HG03378 (cell line): ENCODE measurements at regions not wholly inside any gene's neighbourhood (a gene's known extent, or its start where the extent isn't known, plus 50 kb on each side); places are given as distances from the start of the nearest gene placed in this dataset.

Experiments
- ATAC-seq: cut with Tn5 transposase; IDR thresholded peaks from one replicate; pipeline ENCODE4 v1.9.1; 2021; ENCODE audit warnings: mild to moderate bottlenecking, moderate library complexity; ENCODE audit not compliant: unreplicated experiment

DNA sequence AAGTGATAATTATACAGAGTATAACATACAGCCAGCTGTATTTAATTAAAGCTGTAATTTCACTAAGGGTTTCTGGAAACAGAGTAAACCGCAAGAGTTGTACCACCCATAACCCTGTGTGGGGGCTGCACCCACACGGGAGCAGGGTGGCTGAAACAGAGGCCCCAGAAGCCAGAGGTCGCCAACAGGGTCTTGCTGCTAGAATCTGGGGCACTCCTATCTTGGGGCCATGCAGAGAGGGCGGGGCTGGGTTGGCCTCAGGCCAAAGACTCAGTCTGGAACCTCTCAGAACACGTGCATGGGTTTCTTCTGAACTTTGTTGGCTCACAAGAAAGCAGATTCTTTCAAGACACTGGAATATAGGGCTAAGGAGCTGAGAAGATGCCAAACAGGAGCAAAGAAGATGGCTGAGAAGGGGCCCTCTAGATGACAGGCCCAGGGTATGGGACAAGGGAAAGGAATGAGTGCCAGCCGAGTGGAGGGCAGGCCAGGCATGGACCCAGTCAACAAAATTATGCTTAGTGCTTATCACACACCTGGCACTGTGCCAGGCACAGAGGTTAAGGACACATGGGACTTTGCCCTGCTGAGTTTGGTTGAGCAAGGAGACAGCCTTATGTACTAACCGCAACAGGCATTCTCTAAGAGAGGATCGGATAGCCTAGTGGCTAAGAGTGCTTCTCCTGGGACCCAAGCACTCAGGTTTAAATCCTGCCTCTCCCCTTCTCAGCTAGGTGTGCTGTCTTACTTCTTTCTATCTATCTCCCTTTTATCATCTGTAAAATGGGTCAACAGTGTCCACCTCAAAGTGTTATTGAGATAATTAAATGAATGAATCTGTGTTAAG is 96.6 kb upstream of the FOXP4 start:
- no peak for ATAC-seq

DNA sequence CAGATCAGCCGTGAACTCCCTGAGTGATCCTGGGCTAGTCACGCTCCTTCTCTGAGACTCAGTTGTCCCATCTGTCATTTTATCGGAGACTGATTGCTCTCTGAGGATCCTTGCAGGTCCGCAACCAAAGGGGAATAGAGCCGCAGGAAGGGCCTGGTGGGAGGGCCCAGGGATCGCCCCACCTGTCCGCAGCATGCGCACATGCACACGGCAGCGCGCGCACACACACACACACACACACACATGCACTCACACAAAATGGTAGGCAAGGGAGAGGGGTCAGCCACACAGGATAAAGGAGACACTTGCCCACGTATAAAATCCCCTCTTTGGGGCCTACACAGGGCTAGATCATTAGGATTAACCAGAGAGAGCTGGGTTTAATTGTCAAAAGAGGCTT is 95.6 kb upstream of the FOXP4 start:
- no peak for ATAC-seq

DNA sequence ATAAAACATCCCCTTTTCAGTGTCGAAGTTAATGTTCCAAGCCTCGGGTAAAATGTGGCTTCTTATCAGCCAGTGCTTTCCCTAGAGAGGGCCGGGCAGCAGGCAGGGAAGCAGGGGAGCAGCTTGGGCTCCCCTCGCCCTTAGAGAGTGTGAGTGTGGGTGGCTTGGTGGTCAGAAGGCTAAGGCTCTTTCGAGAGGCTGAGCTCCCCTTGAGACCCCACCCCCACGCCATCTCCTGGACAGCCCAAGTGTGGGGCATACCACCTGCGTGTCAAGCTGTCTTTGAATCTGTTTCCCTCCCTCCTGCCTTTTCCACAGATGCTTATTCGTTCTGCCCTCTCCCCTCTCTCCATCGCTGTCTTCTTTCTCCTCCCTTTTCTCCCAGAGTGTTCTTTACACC is 95.1 kb upstream of the FOXP4 start:
- no peak for ATAC-seq

DNA sequence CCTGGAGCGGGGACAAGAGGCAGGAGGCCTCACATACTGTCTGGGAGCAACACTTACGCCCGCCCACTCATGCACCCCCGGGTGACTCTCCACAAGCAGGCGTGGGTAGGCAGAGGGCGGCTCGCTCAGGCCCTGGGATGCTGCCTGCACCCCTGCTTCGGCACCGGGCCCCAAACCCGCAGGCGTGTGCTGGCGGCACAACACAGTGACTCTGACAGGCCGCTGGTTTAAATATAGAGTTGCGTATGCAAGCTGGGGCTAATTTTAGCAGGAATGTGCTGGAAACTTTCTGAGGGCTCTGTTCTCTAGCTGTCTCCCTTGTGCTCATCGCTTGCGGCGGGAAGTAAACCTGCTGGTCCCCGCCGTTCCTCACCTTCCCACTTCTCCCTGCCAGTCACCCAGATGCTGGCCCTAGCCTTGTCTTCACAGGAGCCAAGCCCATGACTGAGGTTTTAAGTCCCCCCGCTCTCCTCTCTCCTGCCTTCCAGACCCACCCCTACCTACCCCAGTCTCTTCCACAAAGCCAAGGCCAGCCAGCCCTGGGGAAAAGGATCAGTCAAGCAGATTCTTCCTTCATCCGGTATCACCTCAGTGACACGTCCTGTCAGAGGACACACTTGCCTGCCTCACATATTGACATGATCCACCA is 94.5 kb upstream of the FOXP4 start:
- ATAC-seq: no peak

DNA sequence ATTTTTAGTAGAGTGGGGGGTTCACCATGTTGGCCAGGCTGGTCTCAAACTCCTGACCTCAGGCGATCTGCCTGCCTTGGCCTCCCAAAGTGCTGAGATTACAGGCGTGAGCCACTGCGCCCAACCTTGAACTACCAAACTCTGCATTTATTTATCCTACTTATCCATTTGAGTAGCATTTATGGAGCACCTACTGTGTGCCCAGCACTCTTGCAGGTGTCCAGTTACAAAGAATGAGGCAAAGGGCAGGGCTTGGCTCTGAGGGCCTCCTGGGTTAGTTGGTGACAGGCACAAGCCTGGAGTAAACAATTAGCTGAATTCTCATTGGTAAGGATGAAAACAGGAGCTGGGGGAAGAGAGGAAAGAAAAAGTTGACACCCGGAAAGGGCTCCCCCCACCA is 93.4 kb upstream of the FOXP4 start:
- ATAC-seq: no peak

DNA sequence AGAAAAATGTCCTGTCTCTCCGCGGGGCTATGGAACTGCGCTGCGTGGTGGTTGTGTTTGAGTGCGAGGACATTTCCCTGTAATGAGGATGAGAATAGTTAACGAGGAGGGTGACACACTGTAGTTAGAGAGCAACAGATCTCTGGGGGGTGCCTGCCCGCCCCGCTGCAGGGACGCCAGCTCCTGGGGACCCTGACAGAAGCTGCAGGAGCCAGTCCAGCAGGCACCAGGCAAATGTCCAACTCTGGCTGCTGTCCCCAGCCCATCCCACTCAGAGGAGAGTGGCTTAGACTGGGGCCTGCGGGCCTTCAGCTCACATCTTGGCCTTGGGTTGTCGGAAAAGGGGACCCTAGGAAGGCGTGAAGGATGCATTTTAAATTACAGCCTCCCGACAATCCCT is 92.9 kb upstream of the FOXP4 start:
- ATAC-seq: no peak

DNA sequence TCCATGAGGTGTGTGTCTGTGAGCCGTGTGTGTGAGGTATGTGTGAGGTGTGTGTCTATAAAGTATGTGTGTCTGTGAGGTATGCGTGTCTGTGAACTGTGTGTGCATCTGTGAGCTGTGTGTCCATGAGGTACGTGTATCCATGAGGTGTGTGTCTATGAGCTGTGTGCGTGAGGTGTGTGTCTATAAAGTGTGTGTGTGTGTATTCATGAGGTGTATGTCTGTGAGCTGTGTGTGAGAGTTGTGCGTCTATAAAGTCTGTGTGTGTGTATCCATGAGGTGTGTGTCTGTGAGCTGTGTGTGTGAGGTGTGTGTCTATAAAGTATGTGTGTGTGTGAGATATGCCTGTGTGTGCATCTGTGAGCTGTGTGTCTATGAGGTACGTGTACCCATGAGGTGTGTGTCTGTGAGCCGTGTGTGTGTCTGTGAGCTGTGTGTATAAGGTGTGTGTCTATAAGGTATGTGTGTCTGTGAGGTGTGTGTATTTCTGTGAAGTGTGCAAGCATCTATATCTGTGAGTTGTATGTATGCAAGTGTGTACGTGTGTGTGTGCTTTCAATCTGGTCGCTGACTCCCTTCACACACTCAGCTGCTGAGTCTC is 91.9 kb upstream of the FOXP4 start:
- no peak for ATAC-seq

DNA sequence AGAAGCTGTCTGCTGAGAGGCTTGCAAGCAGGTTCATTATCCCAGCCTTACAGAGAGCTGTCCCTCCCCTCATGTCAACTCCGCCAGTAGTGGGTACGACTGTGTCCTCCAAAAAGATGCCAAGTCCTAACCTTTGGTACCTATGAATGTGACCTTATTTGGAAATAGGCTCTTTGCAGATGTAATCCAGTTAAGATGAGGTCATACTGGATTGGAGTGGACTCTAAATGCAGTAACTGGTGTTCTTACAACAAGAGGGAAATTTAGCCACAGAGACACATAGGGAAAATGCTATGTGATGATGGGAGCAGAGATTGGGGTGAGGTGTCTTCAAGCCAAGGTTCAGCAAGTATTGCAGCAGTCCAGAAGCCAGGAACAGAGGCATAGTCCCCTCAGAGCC is 90.8 kb upstream of the FOXP4 start:
- ATAC-seq: no peak

DNA sequence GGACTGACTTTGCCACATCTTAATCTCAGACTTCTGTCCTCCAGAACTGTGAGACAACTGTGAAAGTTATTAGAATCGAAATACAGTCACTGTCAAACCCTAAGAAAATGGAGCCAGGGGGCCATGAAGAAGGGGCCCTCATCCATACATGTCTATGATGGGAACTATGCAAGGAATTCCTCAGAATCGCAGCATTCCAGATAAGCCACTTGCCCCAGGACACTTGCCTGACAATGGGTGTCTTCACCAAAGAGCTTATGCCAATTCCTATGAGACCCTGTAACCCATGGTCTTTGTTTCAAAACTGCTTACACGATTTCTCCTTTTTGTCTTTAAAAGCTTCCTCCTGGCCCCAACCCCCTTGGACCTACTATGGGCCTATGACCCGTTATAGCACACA is 90.4 kb upstream of the FOXP4 start:
- ATAC-seq: no peak

DNA sequence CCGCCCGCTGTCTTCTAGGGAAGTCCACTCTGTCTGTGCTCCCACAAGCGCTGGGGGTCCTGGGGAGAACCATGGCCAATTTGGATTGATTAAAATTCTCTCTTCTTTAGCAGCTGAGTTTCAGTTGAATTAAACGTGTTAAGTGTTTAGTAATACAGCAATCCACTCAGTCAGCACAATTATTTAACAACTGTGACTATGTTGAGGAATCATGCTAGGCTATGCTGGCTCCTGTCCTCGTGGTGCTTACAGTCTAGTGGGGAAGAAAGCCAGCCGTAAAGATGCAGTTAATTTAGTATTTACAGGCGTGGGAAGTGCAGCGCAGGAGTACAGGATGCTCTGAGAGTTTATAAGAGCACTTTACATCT is 88.9 kb upstream of the FOXP4 start:
- no peak for ATAC-seq

DNA sequence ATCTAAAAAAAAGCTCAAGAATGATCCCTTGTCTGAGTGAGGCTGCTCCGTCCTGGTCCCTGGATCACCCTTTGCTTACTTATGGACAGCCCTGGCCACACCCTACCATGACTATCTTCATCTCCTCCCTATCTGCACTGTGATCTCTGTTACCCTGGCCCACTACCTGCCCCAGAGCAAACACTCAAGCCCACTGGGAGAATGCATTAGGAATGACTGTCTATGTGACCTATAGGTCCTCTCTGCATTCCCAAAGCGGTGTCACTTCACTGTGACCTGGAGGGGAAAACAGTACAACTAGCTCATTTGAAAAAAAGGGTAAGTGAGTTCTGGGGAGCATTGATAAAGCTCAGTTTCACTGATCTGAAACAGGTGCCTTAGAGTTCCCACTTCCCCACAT is 86.4 kb upstream of the FOXP4 start:
- ATAC-seq: no peak

DNA sequence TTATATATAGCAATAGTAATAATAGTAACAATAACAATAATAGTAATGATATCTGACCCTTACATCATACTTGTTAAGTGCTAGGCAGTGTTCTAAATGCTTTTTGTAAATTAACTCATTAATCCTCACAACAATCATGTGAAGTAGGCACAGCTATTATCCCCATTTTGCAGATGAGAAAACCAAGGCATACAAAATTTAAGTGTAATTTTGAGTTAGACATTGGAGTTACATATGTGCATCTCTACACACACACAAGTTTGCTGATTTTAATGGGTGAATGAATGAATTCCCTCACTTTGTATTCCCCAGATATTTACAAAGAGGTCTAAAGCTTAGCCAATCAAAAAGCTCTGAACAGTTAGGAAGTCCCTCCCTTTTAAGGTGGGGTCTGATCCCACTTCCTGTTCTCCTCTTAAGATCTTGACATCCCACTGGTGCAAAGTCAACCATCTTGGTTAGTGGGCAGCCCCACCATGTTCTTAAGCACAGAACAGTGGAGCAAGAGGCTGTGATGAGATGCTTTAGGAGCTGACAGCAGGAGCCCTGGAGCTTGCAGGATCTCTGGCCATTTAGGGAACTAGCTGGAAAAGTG is 85.3 kb upstream of the FOXP4 start:
- ATAC-seq: no peak

DNA sequence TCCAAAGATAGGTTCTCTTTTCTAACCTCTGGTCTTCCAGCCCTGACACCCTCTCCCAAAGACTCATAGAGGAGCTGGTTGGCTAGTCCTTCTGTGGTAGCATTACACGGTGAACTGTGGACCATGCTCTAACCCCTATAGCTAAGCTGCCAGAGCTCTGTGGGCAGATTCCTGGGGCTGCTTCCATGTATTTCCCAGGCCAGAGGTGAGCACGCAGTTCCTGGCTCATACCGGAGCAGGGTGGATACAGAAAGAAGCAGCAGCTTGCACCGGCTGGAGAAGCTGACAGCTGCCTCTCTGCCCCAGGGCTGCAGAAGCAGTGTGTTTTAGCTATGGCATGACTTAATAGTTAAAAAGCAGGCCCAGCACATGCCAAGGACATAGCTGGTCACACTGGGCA is 84.1 kb upstream of the FOXP4 start:
- ATAC-seq: no peak

DNA sequence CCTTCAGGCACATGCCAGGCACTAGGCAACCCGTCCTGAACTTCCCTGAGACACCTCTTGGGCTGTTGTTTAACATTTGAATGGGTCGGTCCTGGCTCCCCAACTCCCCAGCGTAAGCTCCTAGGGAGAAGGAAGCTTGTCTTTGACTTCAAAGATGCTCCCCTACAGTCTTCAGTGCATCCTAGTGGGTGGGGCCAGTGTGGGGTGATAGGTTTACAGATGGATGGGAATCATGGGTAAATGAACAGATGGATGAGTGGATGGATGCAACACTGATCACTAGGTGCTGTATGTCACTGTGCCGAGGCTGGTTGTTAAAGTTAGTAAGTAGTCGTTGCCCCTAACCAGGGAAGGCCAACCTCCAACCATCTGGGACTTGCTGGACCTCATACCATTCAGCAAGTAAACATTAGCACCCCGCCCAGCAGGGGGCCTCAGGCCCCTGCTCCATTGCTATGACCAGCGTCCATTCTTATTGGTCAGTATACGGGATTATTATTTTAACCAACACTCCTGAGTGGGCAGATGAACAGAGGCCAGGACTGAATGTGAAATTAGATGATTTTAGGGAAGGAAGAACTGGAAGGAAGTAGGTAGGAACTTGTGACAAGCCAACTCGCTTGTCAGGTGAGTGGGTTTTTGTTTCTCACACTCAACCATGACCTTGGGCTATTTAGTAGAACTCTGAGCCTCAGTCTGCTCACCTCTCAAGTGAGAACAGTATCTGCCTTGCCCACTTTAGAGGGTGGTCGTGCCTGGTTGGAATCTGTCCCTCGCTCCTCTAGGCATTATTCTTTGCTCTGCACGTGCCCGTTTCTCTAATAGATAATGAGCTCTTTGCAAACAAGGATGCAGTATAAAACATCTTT is 82.9 kb upstream of the FOXP4 start:
- ATAC-seq: no peak

DNA sequence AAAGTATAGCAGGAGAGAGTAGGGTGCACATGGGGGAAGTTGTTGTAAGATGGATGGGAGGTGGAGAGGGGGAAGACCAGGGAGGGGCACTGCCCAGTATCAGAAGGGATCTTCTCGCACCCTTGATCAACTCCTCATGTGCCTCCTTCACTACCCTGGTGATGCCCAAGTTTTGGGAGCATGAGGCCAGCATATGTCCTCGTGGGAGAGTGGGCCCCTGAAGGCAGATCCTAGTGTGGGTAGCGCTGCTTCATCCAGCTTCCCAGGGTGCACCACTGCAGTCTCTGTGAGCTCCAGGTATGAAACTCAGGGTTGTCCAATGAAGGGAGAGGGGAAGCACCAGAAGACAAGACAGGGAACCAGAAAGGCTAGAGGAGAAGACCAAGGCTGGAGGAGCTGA is 82.2 kb upstream of the FOXP4 start:
- no peak for ATAC-seq

DNA sequence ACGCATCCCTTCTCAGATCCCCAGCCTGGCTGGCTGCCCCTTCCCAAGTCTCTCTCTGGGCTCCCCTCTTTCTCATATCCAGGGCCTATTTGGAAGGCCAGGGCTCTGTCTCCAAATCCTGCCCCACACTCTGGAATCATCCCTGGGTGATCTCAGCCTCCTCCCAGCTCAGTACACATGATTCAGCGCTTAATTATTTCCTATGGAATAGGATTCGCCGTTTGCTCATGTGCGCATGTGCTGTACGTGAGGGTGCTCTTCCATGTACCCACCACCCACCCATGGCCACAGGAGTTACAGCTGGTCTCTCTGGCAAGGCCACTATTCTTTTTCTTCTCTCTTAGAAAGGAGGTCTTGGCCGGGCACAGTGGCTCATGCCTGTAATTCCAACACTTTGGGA is 81.7 kb upstream of the FOXP4 start:
- no peak for ATAC-seq

DNA sequence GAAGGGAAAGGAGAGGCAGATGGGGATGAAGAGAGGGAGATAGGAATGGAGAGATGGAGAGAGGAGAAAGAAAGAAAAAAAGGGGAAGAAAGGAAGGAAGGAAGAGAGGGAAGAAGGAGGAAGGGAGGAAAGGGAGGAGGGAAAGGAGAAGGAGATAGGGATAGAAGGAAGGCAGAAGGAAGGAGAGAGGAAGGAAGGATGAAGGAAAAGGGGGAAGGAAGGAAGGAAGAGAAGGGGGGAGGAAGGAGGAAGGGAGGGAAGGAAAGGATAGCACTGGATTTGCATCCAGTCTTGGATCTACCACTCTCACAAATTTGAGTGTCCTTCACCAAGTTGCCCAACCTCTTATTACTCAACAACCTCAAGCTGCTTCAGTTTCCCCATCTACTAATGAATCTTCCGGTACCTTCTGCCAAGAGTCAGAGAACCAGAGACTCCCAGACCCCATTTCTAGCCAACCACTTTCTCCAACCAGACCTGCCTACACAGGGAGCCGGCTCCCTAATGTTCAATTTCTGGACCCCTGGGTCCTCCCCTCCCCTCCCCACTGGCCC is 79.7 kb upstream of the FOXP4 start:
- no peak for ATAC-seq

DNA sequence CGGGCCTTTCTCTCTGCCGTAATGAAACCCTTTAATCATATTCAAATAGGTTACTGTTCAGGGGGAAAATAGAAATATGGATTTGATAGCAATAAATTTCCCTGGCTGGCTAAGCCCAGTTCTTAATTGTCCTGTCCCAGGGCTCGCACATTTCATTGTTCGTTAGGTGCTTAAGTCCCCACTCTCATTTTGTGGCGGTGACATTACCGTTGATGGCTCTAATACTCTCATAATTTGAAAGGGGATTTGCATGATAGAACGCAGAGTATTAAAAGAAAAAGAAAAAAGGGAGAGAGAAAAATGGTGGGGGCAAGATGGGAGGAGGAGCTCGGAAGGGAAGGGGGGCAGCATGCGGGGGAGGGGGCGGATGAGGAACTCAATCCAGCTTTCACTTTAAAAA is 79.1 kb upstream of the FOXP4 start:
- no peak for ATAC-seq

DNA sequence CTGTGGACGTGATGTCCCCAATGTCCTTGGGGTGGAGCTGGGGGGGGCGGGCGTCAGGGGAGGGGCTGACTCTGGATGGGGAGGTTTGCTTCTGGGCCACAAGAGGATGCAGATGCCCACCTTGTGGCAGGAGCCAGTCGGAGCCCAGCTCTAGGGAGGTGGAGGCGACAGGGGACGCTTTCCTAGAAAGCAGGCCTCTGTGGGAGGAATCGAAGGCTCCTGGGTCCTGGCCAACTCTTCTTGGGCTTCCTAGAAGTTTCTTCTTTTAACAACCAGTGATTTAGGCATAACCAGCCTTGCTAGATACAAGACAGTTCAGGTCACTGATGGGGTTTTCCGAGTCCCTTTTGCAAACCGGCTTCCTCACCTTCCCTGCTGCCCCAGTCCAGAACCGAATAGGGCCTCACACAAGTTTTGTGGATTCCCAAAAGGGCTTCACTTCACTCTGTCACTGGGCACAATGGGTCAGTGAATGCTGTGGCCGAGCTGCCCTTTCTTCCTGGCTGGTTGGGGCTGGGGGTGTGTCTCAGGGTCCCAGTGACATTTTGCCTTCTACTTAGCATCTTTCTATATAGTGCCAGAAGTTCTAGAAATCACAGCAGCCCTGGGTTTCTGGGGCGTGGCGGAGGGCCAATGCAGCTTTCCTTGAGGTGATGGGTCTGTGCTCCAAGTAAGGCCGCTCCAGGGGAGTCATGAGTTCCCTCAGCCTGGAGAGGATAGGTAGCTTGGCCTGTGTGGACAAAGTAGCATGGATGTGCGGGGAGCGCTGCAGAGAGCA is 78.4 kb upstream of the FOXP4 start:
- ATAC-seq: no peak
